CD8-positive, alpha-beta memory T cell (primary cell): ENCODE measurements at regions not wholly inside any gene's neighbourhood (a gene's known extent, or its start where the extent isn't known, plus 50 kb on each side); places are given as distances from the start of the nearest gene placed in this dataset.

ENCODE experiments used
- CTCF ChIA-PET: fragments of 350-600 bp; sonication (Branson Sonifier 250); formaldehyde crosslinking; loops from one replicate; lab custom pipeline; 2021; ENCODE audit warnings: antibody characterized with exemption; lab: Charles Lee
- POLR2A ChIA-PET: fragments of 350-600 bp; sonication (Branson Sonifier 250); formaldehyde crosslinking; loops from one replicate; lab custom pipeline; 2021; ENCODE audit warnings: antibody characterized with exemption; lab: Charles Lee
- DNase-seq, 5 donors: peaks; one replicate each; pipeline versions ENCODE4 v3.0.0 to v3.0.0-alpha.2; 2020 to 2022; ENCODE audit warnings: mixed read lengths in 1 of 5
- H3K27ac ChIP-seq: one replicate; pipeline ENCODE4 v1.7.0; 2013; ENCODE audit warnings: low read depth, mild to moderate bottlenecking, low read length, moderate library complexity
- H3K27me3 ChIP-seq: 2 replicates; pipeline ENCODE4 v1.7.0; 2013; ENCODE audit warnings: low read length, mild to moderate bottlenecking; ENCODE audit not compliant: insufficient read depth, poor library complexity, severe bottlenecking
- H3K36me3 ChIP-seq: 2 replicates; pipeline ENCODE4 v1.7.0; 2013; ENCODE audit warnings: mild to moderate bottlenecking, low read length, moderate library complexity; ENCODE audit not compliant: insufficient read depth
- H3K4me1 ChIP-seq: 2 replicates; pipeline ENCODE4 v1.7.0; 2013; ENCODE audit warnings: mild to moderate bottlenecking, low read length, moderate library complexity; ENCODE audit not compliant: insufficient read depth
- H3K4me3 ChIP-seq: 2 replicates; pipeline ENCODE4 v1.7.0; 2013; ENCODE audit warnings: mild to moderate bottlenecking, low read length
- H3K9me3 ChIP-seq: 2 replicates; pipeline ENCODE4 v1.7.0; 2013; ENCODE audit warnings: mild to moderate bottlenecking, low read length
- H3K27ac Mint-ChIP-seq, 8 donors: one replicate each; pipeline ENCODE4 v1.8.0; 2020 to 2021; ENCODE audit warnings: mixed read lengths in 8 of 8, mild to moderate bottlenecking in 6 of 8, inconsistent platforms in 3 of 8, moderate library complexity in 3 of 8
- H3K27me3 Mint-ChIP-seq, 2 donors: one replicate each; pipeline ENCODE4 v1.8.0; 2020 to 2021; ENCODE audit warnings: mixed read lengths in 2 of 2, mild to moderate bottlenecking in 1 of 2, moderate library complexity in 1 of 2
- H3K36me3 Mint-ChIP-seq, 3 donors: one replicate each; pipeline ENCODE4 v1.8.0; 2020 to 2021; ENCODE audit warnings: mixed read lengths in 3 of 3, inconsistent platforms in 1 of 3, mild to moderate bottlenecking in 1 of 3
- H3K4me1 Mint-ChIP-seq, 3 donors: one replicate each; pipeline ENCODE4 v1.8.0; 2020 to 2021; ENCODE audit warnings: mixed read lengths in 3 of 3, inconsistent platforms in 1 of 3, mild to moderate bottlenecking in 1 of 3
- H3K4me3 Mint-ChIP-seq, 7 donors: one replicate each; pipeline ENCODE4 v1.8.0; 2020 to 2021; ENCODE audit warnings: mixed read lengths in 7 of 7, mild to moderate bottlenecking in 6 of 7, moderate library complexity in 4 of 7, inconsistent platforms in 2 of 7
- H3K9me3 Mint-ChIP-seq, 5 donors: one replicate each; pipeline ENCODE4 v1.8.0; 2020 to 2022; ENCODE audit warnings: mixed read lengths in 5 of 5, mild to moderate bottlenecking in 3 of 5, moderate library complexity in 2 of 5, inconsistent platforms in 1 of 5

GRCh38 chr12:13433768-13434167 is 237.2 kb downstream of the EMP1 start:
- Histone ChIP-seq H3K36me3 (no peaks in the 10 kb centered on the region), H3K4me3 (no peak overlapping the region), H3K27ac (no peak overlapping the region), H3K9me3 (no peaks in the 10 kb centered on the region), H3K4me1 (no peaks in the 10 kb centered on the region), H3K27me3 (no peaks in the 10 kb centered on the region)
- DNase-seq, result no peak
- ChIA-PET CTCF (no interaction called here), POLR2A (no interaction called here)
- Mint-ChIP-seq H3K36me3 (no peaks in the 10 kb centered on the region), H3K9me3 (peaks cover 0 to 4% (median 0%) of the 10 kb centered on the region in 5 donors), H3K27ac (no peak overlapping the region), H3K4me3 (no peak overlapping the region), H3K4me1 (no peaks in the 10 kb centered on the region), H3K27me3 (peaks cover 2 to 5% of the 10 kb centered on the region in 2 donors)

GRCh38 chr12:13431041-13431440 is 234.5 kb downstream of the EMP1 start:
- Histone ChIP-seq H3K27ac (no peak overlapping the region), H3K4me1 (no peaks in the 10 kb centered on the region), H3K9me3 (no peaks in the 10 kb centered on the region), H3K36me3 (no peaks in the 10 kb centered on the region), H3K4me3 (no peak overlapping the region), H3K27me3 (no peaks in the 10 kb centered on the region)
- Mint-ChIP-seq H3K4me3 (no peak overlapping the region), H3K4me1 (no peaks in the 10 kb centered on the region), H3K9me3 (peaks cover 0 to 2% (median 0%) of the 10 kb centered on the region in 5 donors), H3K27me3 (peaks cover 0 to 3% of the 10 kb centered on the region in 2 donors), H3K27ac (no peak overlapping the region), H3K36me3 (no peaks in the 10 kb centered on the region)
- POLR2A ChIA-PET, result no interaction called here
- no peak for DNase-seq
- CTCF ChIA-PET, result no interaction called here

GRCh38 chr12:13428538-13429265 is 232.2 kb downstream of the EMP1 start:
- no peaks in the 10 kb centered on the region for H3K4me1 Mint-ChIP-seq
- no peak overlapping the region for H3K27ac Mint-ChIP-seq
- Histone ChIP-seq H3K4me1 (no peaks in the 10 kb centered on the region), H3K36me3 (no peaks in the 10 kb centered on the region), H3K27me3 (no peaks in the 10 kb centered on the region), H3K27ac (no peak overlapping the region), H3K9me3 (no peaks in the 10 kb centered on the region), H3K4me3 (no peak overlapping the region)
- no peaks in the 10 kb centered on the region for H3K36me3 Mint-ChIP-seq
- no peak overlapping the region for H3K4me3 Mint-ChIP-seq
- no peak for DNase-seq
- peaks cover 0 to 3% (median 2%) of the 10 kb centered on the region in 5 donors for H3K9me3 Mint-ChIP-seq
- ChIA-PET CTCF (no interaction called here), POLR2A (no interaction called here)
- H3K27me3 Mint-ChIP-seq, result peaks cover 3 to 5% of the 10 kb centered on the region in 2 donors

GRCh38 chr12:13425766-13426165 is 229.2 kb downstream of the EMP1 start:
- ChIA-PET POLR2A (no interaction called here), CTCF (no interaction called here)
- no peaks in the 10 kb centered on the region for H3K4me1 Mint-ChIP-seq
- H3K27me3 Mint-ChIP-seq, result peaks cover 1 to 13% of the 10 kb centered on the region in 2 donors
- H3K9me3 Mint-ChIP-seq, result peaks cover 0 to 3% (median 0%) of the 10 kb centered on the region in 5 donors
- no peaks in the 10 kb centered on the region for H3K9me3 ChIP-seq
- no peak overlapping the region for H3K27ac ChIP-seq
- H3K36me3 ChIP-seq, result no peaks in the 10 kb centered on the region
- DNase-seq, result no peak
- H3K4me3 Mint-ChIP-seq, result no peak overlapping the region
- no peaks in the 10 kb centered on the region for H3K36me3 Mint-ChIP-seq
- no peaks in the 10 kb centered on the region for H3K27me3 ChIP-seq
- H3K27ac Mint-ChIP-seq, result no peak overlapping the region
- H3K4me1 ChIP-seq, result no peaks in the 10 kb centered on the region
- no peak overlapping the region for H3K4me3 ChIP-seq

- Mint-ChIP-seq H3K27me3 (peaks cover 0 to 13% of the 10 kb centered on the region in 2 donors), H3K4me1 (no peaks in the 10 kb centered on the region), H3K4me3 (no peak overlapping the region), H3K27ac (no peak overlapping the region), H3K36me3 (no peaks in the 10 kb centered on the region), H3K9me3 (peaks cover 0 to 3% (median 0%) of the 10 kb centered on the region in 5 donors)
- ChIA-PET POLR2A (no interaction called here), CTCF (no interaction called here)
- Histone ChIP-seq H3K36me3 (no peaks in the 10 kb centered on the region), H3K9me3 (no peaks in the 10 kb centered on the region), H3K27ac (no peak overlapping the region), H3K27me3 (no peaks in the 10 kb centered on the region), H3K4me1 (no peaks in the 10 kb centered on the region), H3K4me3 (no peak overlapping the region)
- no peak for DNase-seq
These were observed 225.8 kb downstream of the EMP1 start for GRCh38 chr12:13422291-13422690.

- H3K27ac ChIP-seq, result no peak overlapping the region
- Mint-ChIP-seq H3K4me1 (no peaks in the 10 kb centered on the region), H3K4me3 (no peak overlapping the region), H3K9me3 (no peaks in the 10 kb centered on the region), H3K27me3 (peaks cover 0 to 2% of the 10 kb centered on the region in 2 donors), H3K36me3 (no peaks in the 10 kb centered on the region), H3K27ac (no peak overlapping the region)
- no peak overlapping the region for H3K4me3 ChIP-seq
- H3K9me3 ChIP-seq, result no peaks in the 10 kb centered on the region
- DNase-seq, result no peak
- H3K36me3 ChIP-seq, result no peaks in the 10 kb centered on the region
- no peaks in the 10 kb centered on the region for H3K27me3 ChIP-seq
- POLR2A ChIA-PET, result no interaction called here
- no peaks in the 10 kb centered on the region for H3K4me1 ChIP-seq
- CTCF ChIA-PET, result no interaction called here
These were observed 221.0 kb downstream of the EMP1 start for GRCh38 chr12:13417516-13417915.

GRCh38 chr12:13411287-13411686 is 214.8 kb downstream of the EMP1 start:
- no peaks in the 10 kb centered on the region for H3K9me3 ChIP-seq
- H3K27me3 ChIP-seq, result no peaks in the 10 kb centered on the region
- no peaks in the 10 kb centered on the region for H3K4me1 Mint-ChIP-seq
- CTCF ChIA-PET, result no interaction called here
- peaks cover 14 to 16% (median 15%) of the 10 kb centered on the region in 5 donors for H3K9me3 Mint-ChIP-seq
- no peak for DNase-seq
- peaks cover 0 to 5% (median 0%) of the 10 kb centered on the region in 3 donors for H3K36me3 Mint-ChIP-seq
- no peak overlapping the region for H3K27ac Mint-ChIP-seq
- H3K4me3 ChIP-seq, result no peak overlapping the region
- no peak overlapping the region for H3K27ac ChIP-seq
- no peaks in the 10 kb centered on the region for H3K36me3 ChIP-seq
- H3K4me3 Mint-ChIP-seq, result no peak overlapping the region
- no peaks in the 10 kb centered on the region for H3K4me1 ChIP-seq
- peaks cover 5 to 10% of the 10 kb centered on the region in 2 donors for H3K27me3 Mint-ChIP-seq
- POLR2A ChIA-PET, result no interaction called here

GRCh38 chr12:13405961-13406703 is 209.6 kb downstream of the EMP1 start:
- H3K27ac ChIP-seq, result no peak overlapping the region
- H3K27ac Mint-ChIP-seq, result no peak overlapping the region
- ChIA-PET POLR2A (no interaction called here), CTCF (no interaction called here)
- no peaks in the 10 kb centered on the region for H3K9me3 ChIP-seq
- peaks cover 13 to 15% of the 10 kb centered on the region in 2 donors for H3K27me3 Mint-ChIP-seq
- no peak for DNase-seq
- H3K4me3 Mint-ChIP-seq, result no peak overlapping the region
- H3K9me3 Mint-ChIP-seq, result peaks cover 6 to 13% (median 11%) of the 10 kb centered on the region in 5 donors
- no peaks in the 10 kb centered on the region for H3K4me1 ChIP-seq
- no peaks in the 10 kb centered on the region for H3K36me3 ChIP-seq
- H3K27me3 ChIP-seq, result no peaks in the 10 kb centered on the region
- H3K4me1 Mint-ChIP-seq, result no peaks in the 10 kb centered on the region
- no peak overlapping the region for H3K4me3 ChIP-seq
- H3K36me3 Mint-ChIP-seq, result peaks cover 0 to 5% (median 0%) of the 10 kb centered on the region in 3 donors
